ENCODE measurements at regions not wholly inside any gene's neighbourhood (a gene's known extent, or its start where the extent isn't known, plus 50 kb on each side); places are given as distances from the start of the nearest gene placed in this dataset.

DNA sequence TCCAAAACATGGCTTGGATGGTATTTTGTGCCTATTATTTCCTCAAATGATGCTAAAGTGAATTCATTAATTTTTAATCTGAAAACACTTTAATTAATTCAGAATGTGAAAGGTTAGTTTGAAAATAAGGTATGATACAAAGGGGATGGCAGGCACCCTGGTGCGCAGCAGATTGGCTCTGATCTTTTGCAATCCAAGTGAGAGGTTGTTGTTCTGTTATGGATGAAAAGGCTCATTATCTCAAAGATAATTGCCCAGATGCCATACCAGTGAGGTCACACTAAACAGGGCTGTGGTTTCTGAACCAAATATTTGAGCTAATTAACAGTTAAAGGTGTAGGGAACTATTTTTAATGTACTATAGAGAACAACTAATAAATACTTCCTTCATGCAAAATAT is 504.9 kb downstream of the RAPGEF2 start:
- no peak for TF ChIP-seq POLR2A (IDR thresholded peaks at IDR 0.05; ENCODE audit: insufficient read depth in 1 of 2, low read depth in 2 of 2, low read length in 2 of 2)
- TF ChIP-seq ZNF672 (CRISPR knock-in tag; IDR thresholded peaks at IDR 0.05): no peak
- TF ChIP-seq, protein P1, sequence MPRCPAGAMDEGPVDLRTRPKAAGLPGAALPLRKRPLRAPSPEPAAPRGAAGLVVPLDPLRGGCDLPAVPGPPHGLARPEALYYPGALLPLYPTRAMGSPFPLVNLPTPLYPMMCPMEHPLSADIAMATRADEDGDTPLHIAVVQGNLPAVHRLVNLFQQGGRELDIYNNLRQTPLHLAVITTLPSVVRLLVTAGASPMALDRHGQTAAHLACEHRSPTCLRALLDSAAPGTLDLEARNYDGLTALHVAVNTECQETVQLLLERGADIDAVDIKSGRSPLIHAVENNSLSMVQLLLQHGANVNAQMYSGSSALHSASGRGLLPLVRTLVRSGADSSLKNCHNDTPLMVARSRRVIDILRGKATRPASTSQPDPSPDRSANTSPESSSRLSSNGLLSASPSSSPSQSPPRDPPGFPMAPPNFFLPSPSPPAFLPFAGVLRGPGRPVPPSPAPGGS (CRISPR knock-in tag; IDR thresholded peaks at IDR 0.05): no peak
- no peak for TF ChIP-seq ZNF350 (CRISPR knock-in tag; IDR thresholded peaks at IDR 0.05; ENCODE audit: borderline replicate concordance, low read depth)
- TF ChIP-seq ZNF224 (CRISPR knock-in tag; IDR thresholded peaks at IDR 0.05): no peak
- no peak for TF ChIP-seq POLR2AphosphoS5 (IDR thresholded peaks at IDR 0.05; ENCODE audit: low read depth, low read length)
- no peak for TF ChIP-seq ZNF775 (CRISPR knock-in tag; IDR thresholded peaks at IDR 0.05; ENCODE audit: borderline replicate concordance)
- no peak for TF ChIP-seq TRIM24 (CRISPR knock-in tag; IDR thresholded peaks at IDR 0.05)
- TF ChIP-seq ARNTL (CRISPR knock-in tag; IDR thresholded peaks at IDR 0.05): no peak
- no peak for TF ChIP-seq USF2 (IDR thresholded peaks at IDR 0.05; ENCODE audit: low read depth, low read length)
- no peak for TF ChIP-seq USF2 (CRISPR knock-in tag; IDR thresholded peaks at IDR 0.05; ENCODE audit: borderline replicate concordance)
- TF ChIP-seq AFF4 (CRISPR knock-in tag; IDR thresholded peaks at IDR 0.05): no peak
